ENCODE measurements at regions not wholly inside any gene's neighbourhood (a gene's known extent, or its start where the extent isn't known, plus 50 kb on each side); places are given as distances from the start of the nearest gene placed in this dataset.

- intact Hi-C loops (cut with micrococcal nuclease), result no loop called here
Observed at GRCh38 chr7:121575194-121575765, 179.2 kb upstream of the FAM3C start.

- intact Hi-C loops (cut with micrococcal nuclease), result no loop called here
Observed at GRCh38 chr7:121574109-121574508, 178.0 kb upstream of the FAM3C start.

- intact Hi-C loops (cut with micrococcal nuclease), result no loop called here
Observed at GRCh38 chr7:121572615-121573014, 176.5 kb upstream of the FAM3C start.

- intact Hi-C loops (cut with micrococcal nuclease), result no loop called here
Observed at GRCh38 chr7:121570365-121570764, 174.3 kb upstream of the FAM3C start.

GRCh38 chr7:121563177-121563576, 167.1 kb upstream of the FAM3C start:
- intact Hi-C loops (cut with micrococcal nuclease), result no loop called here

- intact Hi-C loops (cut with micrococcal nuclease), result no loop called here
Observed at GRCh38 chr7:121562259-121562658, 166.2 kb upstream of the FAM3C start.

- intact Hi-C loops (cut with micrococcal nuclease), result no loop called here
Observed at GRCh38 chr7:121561717-121562116, 165.6 kb upstream of the FAM3C start.

- intact Hi-C loops (cut with micrococcal nuclease), result no loop called here
Observed at GRCh38 chr7:121560267-121560990, 164.3 kb upstream of the FAM3C start.

GRCh38 chr7:121558288-121558687, 162.2 kb upstream of the FAM3C start:
- intact Hi-C loops (cut with micrococcal nuclease), result no loop called here

GRCh38 chr7:121557034-121557892, 161.2 kb upstream of the FAM3C start:
- intact Hi-C loops (cut with micrococcal nuclease), result no loop called here

- intact Hi-C loops (cut with micrococcal nuclease), result no loop called here
Observed at GRCh38 chr7:121555558-121555957, 159.4 kb upstream of the FAM3C start.

- intact Hi-C loops (cut with micrococcal nuclease), result loop anchor here (1.0 to 10.0 kb wide), 12 partner anchors 17 to 741 kb away; partner anchors contain the start of genes AASS and FAM3C
Observed at GRCh38 chr7:121547544-121548092, 151.5 kb upstream of the FAM3C start.

GRCh38 chr7:121546632-121547543, 150.8 kb upstream of the FAM3C start:
- intact Hi-C loops (cut with micrococcal nuclease), result loop anchor here (1.0 to 10.0 kb wide), 12 partner anchors 17 to 741 kb away; partner anchors contain the start of genes AASS and FAM3C

GRCh38 chr7:121545418-121545817, 149.3 kb upstream of the FAM3C start:
- intact Hi-C loops (cut with micrococcal nuclease), result loop anchor here (1.0 to 10.0 kb wide), 3 partner anchors 438 to 599 kb away; partner anchors contain the start of gene AASS

- intact Hi-C loops (cut with micrococcal nuclease), result loop anchor here (1.0 to 10.0 kb wide), 3 partner anchors 437 to 600 kb away; partner anchors contain the start of gene AASS
Observed at GRCh38 chr7:121544726-121545125, 148.6 kb upstream of the FAM3C start.

GRCh38 chr7:121544238-121544637, 148.1 kb upstream of the FAM3C start:
- intact Hi-C loops (cut with micrococcal nuclease), result loop anchor here (10.0 kb wide), 1 partner anchor 601 kb away; the partner anchor contains the start of gene AASS

GRCh38 chr7:121541457-121541856, 145.3 kb upstream of the FAM3C start:
- intact Hi-C loops (cut with micrococcal nuclease), result loop anchor here (10.0 kb wide), 1 partner anchor 603 kb away; the partner anchor contains the start of gene AASS

- intact Hi-C loops (cut with micrococcal nuclease), result loop anchor here (1.0 to 10.0 kb wide), 3 partner anchors 10 to 605 kb away; partner anchors contain the start of gene AASS
Observed at GRCh38 chr7:121540138-121540537, 144.0 kb upstream of the FAM3C start.

GRCh38 chr7:121537031-121537430, 140.9 kb upstream of the FAM3C start:
- intact Hi-C loops (cut with micrococcal nuclease), result no loop called here
